Inflammatory macrophage treated with lipopolysaccharide for 1 hour (primary cell): ENCODE measurements at regions not wholly inside any gene's neighbourhood (a gene's known extent, or its start where the extent isn't known, plus 50 kb on each side); places are given as distances from the start of the nearest gene placed in this dataset.
"Not testable (repeated sequence)": the region's sequence is repeated elsewhere in the genome, so short reads cannot be mapped to it uniquely, and the experiment has no call there.

Experiments used
- DNase-seq, 2 donors: peaks; one replicate each; pipeline ENCODE4 v3.0.0-alpha.2; 2020 to 2022

DNA sequence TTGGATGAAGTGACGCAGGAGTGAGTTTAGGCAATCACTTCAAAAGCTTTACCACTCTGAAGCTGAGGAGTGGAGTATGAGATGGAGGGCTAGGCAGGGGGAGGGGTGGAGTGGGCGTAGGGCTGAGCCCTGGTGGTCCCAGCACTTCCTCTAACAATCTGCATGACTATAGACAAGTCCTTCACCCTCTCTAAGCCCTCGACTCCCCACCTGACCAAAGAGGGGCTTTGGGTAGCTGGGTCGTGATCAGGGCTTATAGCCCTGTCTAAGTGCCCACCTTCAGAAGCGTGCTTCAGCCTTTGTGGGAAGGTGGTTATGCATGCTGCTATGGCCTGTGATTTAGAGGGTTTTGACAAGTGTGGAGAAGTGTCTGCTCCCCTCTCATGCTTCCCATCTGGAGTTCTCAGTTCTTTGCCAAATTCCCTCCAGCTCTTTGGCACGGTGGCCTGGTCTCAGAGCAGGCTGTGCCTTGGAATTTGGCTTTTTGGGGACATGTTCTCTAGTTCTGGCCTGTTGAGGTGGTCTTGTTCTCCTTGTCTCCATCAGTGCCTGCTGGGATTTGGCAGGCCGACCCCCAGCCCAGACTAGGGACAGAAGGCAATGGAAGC is 53.0 kb downstream of the ACTBL2 start:
- DNase-seq = no peak

DNA sequence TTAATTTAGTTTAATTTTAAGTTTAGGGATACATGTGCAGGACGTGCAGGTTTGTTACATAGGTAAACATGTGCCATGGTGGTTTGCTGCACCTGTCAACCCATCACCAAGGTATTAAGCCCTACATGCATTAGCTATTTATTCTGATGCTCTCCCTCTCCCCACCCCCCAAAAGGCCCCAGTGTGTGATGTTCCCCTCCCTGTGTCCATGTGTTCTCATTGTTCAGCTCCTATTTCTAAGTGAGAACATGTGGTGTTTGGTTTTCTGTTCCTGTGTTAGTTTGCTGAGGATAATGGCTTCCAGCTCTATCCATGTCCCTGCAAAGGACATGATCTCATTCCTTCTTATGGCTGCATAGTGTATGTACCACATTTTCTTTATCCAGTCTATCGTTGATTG is 53.6 kb downstream of the ACTBL2 start:
- not testable (repeated sequence) for DNase-seq

DNA sequence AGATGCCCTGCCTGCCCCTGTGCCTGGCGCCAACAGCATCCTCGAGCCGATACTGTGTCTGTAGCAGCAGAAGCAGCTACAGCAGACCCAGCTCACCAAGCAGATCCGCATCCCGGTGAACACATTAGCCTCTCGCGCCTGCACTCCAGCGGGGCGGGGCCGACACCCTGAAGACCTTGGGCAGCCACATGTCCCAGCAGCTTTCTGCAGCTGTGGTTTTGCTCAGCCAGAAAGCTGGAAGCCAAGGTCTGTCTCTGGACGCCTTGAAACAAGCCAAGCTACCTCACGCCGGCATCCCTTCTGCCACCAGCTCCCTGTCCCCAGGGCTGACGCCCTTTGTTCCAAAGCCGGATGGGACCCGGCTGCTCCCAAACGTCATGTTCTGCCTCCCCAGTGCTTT is 59.6 kb downstream of the ACTBL2 start:
- no peak for DNase-seq

DNA sequence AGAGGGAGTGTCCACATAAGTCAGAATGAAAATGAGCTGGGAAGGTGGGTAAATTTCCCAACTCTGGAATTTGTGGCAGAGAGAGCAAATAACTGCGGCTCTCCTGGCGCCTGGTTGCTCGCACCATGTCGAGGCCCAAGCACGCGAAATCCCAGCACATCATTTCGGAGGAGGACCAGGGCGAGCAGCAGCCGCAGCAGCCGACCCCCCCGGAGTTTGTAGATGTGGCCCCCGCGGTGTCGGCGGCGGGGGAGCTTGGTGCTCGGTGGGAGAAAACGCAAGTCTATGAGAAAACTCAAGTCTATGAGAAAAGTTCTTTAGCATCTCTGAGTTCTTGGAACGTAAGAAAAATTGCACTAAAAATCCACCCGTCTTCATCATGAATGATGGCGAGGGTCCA is 60.3 kb downstream of the ACTBL2 start:
- DNase-seq = no peak

DNA sequence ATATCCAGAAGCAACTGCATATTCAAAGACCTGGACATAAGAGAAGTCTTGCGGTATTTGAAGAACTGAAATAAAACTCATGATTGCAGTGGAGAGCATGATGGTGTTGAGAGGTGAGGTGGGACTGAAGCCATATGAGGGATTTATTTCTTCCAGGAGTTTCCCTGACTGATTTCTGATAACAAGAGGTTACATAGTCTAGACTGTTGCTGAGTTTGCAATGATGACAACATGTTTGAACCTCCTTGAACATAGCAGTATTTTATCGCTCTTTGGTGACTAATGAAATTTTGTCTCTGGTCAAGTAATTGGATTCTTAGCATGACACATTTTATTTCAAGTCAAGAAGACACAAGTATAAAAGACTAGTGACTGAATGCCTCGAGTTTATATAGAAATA is 61.8 kb downstream of the ACTBL2 start:
- DNase-seq = no peak

DNA sequence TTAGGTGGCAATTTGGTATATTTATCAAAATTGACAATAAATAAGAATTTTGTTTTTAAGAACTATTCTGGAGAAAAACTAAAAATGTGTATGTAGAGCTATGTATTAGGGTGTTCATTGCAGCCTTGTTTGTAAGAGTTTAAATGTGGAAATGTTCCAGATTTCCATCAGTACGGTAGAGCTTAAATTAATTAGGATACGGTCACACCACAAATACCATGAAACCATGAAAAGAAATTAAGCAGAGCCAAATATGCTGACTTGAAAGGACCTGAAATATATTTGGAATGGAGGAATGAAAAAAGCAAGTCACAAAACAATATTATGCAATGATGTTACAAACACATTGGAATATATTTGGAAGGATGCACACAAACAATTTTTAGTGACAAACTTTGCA is 64.6 kb downstream of the ACTBL2 start:
- no peak for DNase-seq

DNA sequence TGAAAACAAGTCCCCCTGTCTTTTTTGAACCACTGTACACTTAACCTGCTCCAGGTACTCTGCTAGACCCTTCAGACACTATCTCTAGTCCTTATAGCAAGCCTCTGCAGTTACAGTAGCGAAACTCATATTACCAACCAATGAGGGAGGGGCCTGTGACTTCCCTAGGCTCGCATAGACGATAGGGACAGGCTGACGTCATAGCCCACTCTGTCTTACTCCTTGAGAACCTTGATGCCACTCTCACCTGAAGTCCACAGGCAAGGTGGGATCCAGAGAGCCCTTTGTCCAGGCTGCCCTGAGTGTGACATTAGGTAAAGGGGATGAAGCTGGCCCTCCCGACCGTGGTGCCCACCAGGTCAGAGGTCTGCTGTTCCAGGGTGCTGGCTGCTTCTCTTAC is 65.3 kb downstream of the ACTBL2 start:
- no peak for DNase-seq

DNA sequence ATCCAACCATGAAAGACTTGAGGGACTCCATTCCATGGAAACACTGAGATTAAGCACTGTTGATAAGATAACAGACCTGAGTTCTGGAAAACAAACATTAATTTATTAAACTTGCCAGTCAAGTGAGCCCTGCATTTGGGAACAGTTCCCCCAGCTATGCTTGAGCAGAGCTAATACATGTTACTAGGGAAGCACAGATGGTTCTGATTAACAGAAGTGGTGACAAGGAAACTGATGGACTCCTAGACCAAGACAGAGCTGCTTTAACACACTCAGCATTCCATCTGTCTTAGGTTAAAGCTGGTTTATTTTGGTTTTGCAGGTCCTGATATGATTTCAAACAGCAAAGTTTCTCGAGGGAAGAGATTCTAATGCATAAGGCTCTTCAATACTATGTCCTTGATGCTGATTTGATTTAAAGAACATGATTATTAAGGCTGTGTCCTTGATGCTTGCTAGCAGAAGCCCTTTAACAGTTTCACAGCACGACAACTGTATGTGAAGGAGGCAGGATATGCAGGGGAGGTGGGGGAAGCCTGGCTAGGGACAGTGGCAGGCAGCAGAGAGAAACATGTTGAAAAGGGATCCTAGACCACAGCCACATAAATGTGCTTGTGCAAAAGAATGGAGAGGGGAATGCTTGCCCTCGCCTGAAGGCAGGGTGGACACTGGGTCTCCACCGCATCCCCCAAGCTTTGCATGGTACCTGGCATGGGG is 66.2 kb downstream of the ACTBL2 start:
- no peak for DNase-seq

DNA sequence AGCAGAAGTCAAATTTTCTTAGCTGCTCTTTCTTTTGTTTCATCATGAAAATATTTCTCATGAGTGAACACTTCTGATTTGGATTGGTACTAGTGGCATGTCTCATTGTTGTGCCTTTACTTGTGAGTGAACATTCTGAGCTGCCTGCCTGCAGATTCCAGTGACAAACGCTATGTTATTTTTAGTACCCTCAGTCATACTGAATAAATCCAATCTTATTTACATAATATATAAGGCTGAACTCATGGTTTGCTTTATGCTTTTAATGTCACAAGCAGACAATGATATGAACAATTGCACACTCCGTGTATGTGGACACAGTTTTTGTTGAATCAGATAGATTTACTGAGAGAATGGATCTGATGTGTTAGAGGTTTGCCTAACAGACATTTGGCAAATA is 67.8 kb downstream of the ACTBL2 start:
- DNase-seq = no peak

DNA sequence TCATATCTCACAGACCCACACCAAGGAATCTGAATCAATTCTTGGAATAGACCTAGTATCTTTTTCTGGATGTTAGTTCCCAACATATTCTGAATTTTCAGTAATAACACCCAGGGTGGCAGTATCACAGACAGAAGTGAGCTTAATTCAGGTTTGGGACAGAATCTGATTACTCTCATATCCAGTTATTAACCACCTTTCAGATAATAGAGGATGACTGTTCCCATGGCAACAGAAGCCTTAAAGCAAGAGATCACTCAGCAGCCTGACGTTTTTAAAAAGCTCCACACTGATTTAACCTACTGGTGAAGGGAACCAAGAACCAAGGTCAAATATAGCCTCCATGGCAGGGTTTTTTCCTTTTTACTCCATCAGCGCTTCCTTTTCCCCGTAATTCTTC is 68.4 kb downstream of the ACTBL2 start:
- DNase-seq = no peak

DNA sequence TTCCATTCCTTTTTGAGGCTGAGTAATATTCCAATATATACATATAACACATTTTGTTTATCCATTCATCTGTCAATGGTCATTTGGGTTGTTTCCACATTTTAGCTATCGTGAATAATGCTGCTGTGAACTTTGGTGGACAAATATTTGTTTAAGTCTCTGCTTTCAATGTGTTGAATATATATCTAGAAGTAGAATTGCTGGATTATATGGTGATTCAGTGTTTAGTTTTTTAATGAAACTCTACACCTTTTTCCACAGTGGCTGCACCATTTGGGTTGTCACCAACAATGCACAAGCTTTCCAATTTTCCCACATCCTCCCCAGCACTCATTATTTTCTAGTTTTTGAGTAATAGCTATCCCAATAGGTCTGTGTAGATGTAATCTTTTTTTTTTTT is 69.5 kb downstream of the ACTBL2 start:
- DNase-seq = no peak

DNA sequence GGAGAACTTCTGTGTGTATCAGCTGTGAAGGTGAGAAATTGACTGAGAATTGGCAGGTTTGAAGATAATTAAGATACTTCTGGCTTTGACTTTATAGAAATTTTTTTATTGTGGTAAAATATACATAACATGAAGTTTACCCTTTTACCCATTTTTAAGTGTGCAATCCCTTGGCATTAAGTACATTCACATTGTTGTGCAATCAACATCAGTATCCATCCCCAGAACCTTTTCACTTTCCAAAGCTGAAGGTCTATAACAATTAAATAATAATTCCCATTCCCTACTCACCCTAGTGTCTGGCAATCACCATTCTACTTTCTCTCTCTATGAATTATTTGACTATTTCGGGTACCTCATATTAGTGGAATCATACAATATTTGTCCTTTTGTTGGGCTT is 69.9 kb downstream of the ACTBL2 start:
- DNase-seq = no peak

DNA sequence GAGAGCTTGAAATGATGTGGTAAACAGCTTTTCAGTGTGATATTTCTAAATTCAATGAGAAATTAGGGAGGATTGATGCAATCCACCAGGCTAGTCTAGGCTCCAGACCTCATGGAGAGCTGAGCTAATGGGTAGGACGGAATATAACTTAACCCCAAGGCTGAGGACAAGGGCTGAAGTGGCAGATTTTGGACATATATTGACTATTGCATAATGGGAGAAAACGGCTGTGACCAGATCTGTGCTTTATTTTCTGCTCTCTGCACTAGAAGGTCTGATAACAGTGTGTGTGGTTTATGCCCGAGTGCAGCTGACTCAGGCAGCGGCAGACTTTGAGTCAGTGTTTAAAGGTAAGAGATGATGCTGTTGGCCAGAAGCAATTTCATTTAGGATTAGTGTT is 70.6 kb downstream of the ACTBL2 start:
- DNase-seq = no peak

DNA sequence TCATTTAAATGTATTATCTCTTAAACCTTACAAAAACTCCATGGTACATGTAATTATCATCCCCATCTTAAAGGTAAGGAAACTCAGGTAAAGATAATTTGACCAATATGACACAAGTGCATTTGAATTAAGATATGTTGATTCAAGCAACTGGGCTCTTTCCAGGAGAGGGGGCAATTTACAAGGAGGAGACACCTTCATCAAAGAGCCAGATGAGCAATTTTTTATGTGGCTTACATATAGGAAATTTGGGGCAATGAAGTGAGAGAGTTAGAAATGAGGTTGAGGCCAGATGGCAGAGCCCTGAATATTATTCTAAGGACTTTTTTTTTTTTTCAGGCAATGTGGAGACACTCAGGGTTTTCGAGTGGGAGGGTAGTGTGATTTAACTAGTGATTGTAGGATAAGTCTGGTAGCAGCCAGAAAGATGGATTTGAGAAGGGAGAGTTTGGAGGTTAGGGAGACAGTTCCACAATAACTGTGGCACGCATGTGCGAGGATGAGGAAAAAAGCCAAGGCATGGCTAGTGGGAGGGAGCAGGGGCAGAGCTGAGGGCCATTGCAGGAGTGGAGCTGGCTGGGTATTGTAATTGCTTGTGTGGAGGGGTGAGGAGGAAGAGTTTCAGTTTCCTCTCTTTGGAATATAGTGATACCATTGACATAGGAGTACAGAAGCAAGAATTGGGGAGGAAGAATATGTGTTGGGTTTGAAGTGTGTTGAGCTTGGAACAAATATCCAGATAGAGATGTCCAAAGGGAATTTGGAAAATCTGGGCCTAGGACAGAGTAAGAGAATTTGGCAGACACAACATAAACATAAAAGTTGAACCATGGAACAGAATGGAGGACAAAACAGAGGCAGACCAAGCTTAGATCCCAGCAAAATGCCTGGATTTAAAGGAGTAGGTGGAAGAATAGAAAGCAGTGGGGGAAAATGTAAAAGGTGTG is 72.0 kb downstream of the ACTBL2 start:
- DNase-seq = no peak

DNA sequence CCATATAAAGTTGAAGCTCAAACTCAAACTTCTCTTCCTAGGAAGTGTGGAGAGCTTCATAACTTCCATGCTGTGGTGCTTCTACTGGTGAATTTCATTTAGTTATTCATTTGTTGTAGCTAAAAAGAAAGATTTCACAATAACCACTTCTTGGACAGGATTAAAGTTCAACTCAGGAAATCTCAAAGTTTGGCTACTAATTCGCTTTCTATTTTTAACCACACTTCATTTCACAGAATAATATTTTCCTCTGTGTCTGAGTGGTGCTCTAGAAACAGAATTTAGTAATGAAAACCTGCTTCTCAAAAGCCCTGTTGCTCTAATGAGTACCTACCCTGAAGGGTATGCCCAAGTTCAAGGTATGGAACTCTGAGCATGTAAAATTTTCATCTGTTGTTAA is 73.9 kb downstream of the ACTBL2 start:
- DNase-seq = no peak

DNA sequence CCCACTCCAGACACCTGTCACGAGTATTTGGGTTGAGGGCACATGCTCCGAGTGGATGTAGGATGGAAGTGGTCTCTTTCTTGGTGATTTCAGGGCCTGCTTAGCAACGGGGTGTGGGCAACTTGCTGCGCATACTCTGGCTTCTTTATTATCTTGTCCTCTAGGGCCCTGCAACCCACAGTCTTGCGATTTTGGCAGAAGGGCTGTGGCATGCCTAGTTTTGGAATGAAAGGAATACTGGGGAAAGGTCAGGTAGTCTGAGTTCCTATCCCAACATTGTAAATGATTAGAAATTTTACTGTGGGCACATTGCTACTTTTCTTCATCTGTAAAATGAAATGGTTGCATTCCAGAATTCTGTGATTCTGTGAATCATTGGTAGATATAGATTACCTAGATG is 74.3 kb downstream of the ACTBL2 start:
- DNase-seq = no peak

DNA sequence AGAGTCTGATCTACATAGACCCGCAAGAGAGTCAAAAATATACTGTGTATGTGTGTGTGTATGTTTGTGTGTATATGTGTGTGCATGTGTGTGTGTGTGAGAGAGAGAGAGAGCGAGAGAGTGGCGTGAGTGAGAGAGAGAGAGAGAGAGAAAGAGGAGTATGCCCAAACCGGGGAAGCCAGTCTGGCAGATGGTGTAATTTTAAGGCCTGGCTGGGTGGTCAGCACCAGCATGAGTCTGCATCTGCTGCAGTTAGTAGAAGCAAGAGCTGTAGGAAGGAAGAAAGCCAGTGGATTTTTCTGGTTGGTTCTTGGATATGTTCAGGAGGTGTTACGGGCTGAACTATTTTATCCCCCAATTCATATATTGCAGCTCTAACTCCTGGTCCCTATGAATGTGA is 75.2 kb downstream of the ACTBL2 start:
- no peak for DNase-seq

DNA sequence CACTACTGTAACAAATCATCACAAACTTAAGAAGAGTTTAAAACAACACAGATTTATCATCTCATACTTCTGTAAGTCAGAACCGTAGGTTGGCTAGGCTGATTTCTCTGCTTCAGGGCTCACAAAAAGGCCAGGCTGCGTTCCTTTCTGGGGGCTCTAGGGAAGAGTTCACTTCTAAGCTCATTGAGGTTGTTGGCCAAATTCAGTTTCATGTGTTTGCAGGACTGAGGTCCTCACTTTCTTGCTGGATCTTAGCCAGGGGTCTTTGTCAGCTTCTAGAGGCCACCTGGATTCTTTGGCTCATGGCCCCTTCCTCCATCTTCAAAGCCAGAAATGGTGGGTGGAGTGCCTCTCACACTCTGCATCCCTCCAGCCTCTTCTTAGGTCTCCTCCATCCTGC is 76.0 kb downstream of the ACTBL2 start:
- DNase-seq = no peak

DNA sequence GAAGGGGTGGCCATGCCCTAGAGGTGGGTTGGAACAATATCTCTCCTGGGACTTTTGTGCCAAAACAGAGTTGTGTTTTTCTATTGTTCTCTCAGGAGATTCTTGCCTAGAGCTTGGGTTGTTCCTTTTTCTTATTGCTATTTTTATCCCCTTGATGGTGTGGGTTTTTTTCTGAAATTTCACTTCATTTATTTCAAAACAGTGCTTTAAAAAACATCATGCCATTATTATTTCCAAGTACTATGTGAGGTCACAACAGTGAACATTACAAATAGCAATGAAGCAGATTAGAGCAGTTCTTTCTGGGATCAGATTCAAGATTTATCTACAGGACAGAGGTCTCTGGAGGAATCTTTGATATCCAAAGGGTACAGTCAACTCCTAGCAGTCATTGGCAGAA is 76.6 kb downstream of the ACTBL2 start:
- peak; percentile 13 to 72 for DNase-seq

DNA sequence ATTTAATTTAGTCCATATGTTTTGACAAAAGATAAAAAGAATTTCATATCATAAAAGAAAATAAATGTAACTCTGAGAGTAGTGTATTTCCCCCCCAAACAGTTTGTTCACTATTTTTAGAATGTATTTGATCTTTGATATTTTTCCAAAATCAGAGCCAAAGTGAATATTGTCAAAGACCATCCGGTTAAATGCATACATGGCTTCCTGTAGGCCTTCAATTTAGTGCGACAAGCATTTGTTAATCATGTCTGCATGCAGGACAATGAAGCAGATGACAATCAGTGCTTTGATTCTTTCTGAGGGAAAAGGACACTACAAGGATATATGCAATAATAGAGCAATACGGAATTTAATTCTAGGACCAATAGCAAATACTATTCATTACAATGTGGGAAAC is 79.8 kb downstream of the ACTBL2 start:
- DNase-seq = no peak

DNA sequence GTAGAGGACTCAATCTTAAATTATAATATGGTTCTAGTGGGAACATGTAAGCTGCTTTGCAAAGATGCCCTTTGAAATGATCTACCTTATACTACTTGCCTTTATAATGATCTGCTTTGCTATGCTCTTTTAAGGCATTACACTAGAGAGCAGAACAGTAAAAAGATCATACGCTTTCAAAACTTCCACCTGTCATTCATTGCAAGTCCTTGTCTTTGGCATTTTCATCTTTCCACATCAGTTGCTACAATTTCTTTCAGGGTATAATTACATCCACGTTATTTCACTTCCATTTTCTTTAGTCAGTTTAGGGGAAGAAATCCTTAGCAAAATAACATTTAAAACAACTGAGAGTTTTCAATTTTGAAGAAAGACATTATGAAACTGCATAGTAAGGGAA is 80.3 kb downstream of the ACTBL2 start:
- no peak for DNase-seq

DNA sequence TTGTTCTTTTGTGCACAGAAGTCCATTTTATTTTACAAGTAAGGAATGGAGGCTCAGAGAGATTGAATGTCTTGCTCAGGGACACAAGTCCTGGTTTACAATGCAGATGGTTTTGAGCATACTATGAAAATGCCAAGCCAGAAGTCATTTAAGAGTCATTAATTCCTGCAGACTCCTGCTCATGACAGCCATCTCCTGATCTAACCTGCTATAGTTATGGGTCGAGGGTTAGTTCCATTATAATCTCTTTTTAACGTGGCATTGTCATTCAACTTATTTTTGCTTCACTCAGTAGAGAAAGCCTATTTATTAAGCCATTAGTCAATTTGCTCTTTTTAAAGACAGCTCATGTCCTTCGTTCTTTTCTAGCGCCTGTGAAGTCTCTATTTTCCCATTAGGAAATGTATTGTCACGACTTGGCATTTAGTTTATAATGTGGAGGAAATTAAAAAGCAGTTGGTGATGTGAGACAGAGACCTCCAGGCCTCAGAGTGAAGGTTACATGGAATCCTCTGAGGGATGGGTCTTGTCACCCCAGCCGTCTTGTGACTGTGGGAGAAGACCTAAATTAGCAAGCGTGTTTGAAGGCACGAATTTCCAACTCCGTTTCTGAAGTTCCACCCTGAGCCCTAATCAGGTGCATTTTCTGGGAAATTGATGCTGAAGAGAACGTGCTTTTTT is 84.1 kb downstream of the ACTBL2 start:
- DNase-seq = no peak

DNA sequence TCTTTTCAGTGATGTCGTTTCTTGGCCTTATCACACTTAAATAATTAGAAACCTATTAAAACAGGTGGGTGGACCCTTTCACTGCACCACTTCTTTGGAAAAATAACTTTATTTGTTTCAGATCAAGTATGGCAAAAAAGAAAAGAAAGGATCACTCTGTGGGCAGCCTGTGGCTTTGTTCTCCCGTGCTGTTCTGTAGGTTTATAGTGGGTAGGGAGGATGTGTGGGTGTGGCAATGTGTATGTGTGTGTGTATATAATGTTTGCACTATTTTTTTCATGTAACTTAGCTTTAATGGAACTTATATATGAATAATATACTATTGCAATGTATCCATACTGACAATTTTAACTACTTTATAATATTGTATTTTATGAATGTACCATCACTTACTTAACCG is 85.9 kb downstream of the ACTBL2 start:
- no peak for DNase-seq
